T-helper 17 cell (primary cell): ENCODE measurements at regions not wholly inside any gene's neighbourhood (a gene's known extent, or its start where the extent isn't known, plus 50 kb on each side); places are given as distances from the start of the nearest gene placed in this dataset.

Source experiments
- ATAC-seq: fragments of 150-1000 bp; cut with Tn5 transposase; 2 replicates; pipeline ENCODE4 v1.10.0; 2021; ENCODE audit warnings: mild to moderate bottlenecking, moderate library complexity
- DNase-seq, 3 donors: peaks; one replicate each; pipeline versions ENCODE4 v3.0.0 to v3.0.0-alpha.2; 2020 to 2021
- H3K9me3 ChIP-seq: one replicate; pipeline ENCODE4 v1.7.0; 2013; ENCODE audit warnings: low read length, mild to moderate bottlenecking; ENCODE audit not compliant: control insufficient read depth, poor library complexity, severe bottlenecking
- H3K27ac Mint-ChIP-seq: one replicate; pipeline ENCODE4 v1.8.0; 2022; ENCODE audit warnings: mild to moderate bottlenecking, moderate library complexity, mixed read lengths
- H3K27me3 Mint-ChIP-seq: one replicate; pipeline ENCODE4 v1.8.0; 2022; ENCODE audit warnings: mixed read lengths
- H3K36me3 Mint-ChIP-seq: one replicate; pipeline ENCODE4 v1.8.0; 2022; ENCODE audit warnings: low read depth, mixed read lengths
- H3K4me1 Mint-ChIP-seq: one replicate; pipeline ENCODE4 v1.8.0; 2022; ENCODE audit warnings: mild to moderate bottlenecking, mixed read lengths
- H3K4me3 Mint-ChIP-seq: one replicate; pipeline ENCODE4 v1.8.0; 2022; ENCODE audit warnings: mild to moderate bottlenecking, moderate library complexity, mixed read lengths

- H3K4me1 Mint-ChIP-seq, result peaks cover 4% of the 10 kb centered on the region
- H3K9me3 ChIP-seq, result no peaks in the 10 kb centered on the region
- no peaks in the 10 kb centered on the region for H3K36me3 Mint-ChIP-seq
- DNase-seq (no peak), ATAC-seq (no peak)
- no peak overlapping the region for H3K4me3 Mint-ChIP-seq
- H3K27me3 Mint-ChIP-seq, result no peaks in the 10 kb centered on the region
- no peak overlapping the region for H3K27ac Mint-ChIP-seq
Observed at GRCh38 chrX:9233141-9233540, 199.2 kb upstream of the FAM9B start.

DNA sequence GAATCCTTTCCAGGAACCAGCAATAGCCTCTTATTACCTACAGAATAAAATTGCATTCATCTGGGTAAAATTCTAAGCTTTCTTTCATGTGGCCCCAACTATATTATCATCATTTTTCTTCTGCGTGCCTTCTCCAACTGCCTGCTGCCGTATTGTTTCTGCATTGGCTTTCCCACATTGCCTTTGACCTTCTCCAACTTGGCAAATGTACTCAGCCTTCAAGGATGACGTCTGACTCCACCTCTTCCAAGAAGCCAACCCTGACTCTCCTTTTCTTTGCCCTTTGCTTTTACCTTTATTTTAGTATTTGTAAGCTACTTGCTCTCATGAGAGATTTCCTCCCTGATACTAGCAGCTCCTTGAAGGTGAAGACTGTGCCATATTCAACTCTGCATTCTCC, 200.4 kb upstream of the FAM9B start:
- H3K27ac Mint-ChIP-seq, result no peak overlapping the region
- H3K9me3 ChIP-seq, result no peaks in the 10 kb centered on the region

DNA sequence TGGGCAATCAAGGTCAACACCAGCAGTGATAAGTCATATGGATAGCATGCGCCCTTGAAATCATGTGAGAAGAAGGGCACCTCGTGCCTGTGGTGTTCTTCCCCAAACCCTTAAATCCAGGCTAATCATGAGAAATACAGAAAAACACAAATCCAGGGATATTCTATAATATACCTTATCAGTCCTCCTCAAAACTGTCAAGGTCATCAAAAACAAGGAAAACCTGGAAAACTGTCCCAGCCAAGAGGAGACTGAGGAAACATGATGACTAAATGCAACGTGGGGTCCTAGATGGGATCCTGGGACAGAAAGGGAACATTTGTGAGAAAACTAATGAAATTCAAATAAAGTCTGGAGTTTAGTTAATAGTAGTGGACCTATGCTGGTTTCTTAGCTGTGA, 201.8 kb upstream of the FAM9B start:
- ATAC-seq (no peak), DNase-seq (no peak)
- peaks cover 4% of the 10 kb centered on the region for H3K4me1 Mint-ChIP-seq
- no peak overlapping the region for H3K4me3 Mint-ChIP-seq
- H3K27ac Mint-ChIP-seq, result no peak overlapping the region
- no peaks in the 10 kb centered on the region for H3K9me3 ChIP-seq
- no peaks in the 10 kb centered on the region for H3K36me3 Mint-ChIP-seq
- H3K27me3 Mint-ChIP-seq, result no peaks in the 10 kb centered on the region

More for the DNA sequence above, 200.4 kb upstream of the FAM9B start:
- no peak for ATAC-seq
- H3K4me1 Mint-ChIP-seq, result peaks cover 4% of the 10 kb centered on the region
- DNase-seq, result no peak
- no peaks in the 10 kb centered on the region for H3K27me3 Mint-ChIP-seq
- H3K4me3 Mint-ChIP-seq, result no peak overlapping the region
- H3K36me3 Mint-ChIP-seq, result no peaks in the 10 kb centered on the region

GRCh38 chrX:9240956-9241355, 207.0 kb upstream of the FAM9B start:
- H3K9me3 ChIP-seq, result no peaks in the 10 kb centered on the region
- Mint-ChIP-seq H3K36me3 (no peaks in the 10 kb centered on the region), H3K4me1 (peaks cover 4% of the 10 kb centered on the region), H3K27ac (no peak overlapping the region), H3K4me3 (no peak overlapping the region), H3K27me3 (no peaks in the 10 kb centered on the region)
- DNase-seq (no peak), ATAC-seq (no peak)

- no peak for ATAC-seq
Observed at GRCh38 chrX:9241427-9241826, 207.5 kb upstream of the FAM9B start.

GRCh38 chrX:9249051-9249846, 215.3 kb upstream of the FAM9B start:
- no peak for DNase-seq
- no peak overlapping the region for H3K4me3 Mint-ChIP-seq
- no peaks in the 10 kb centered on the region for H3K27me3 Mint-ChIP-seq
- H3K9me3 ChIP-seq, result no peaks in the 10 kb centered on the region
- H3K27ac Mint-ChIP-seq, result no peak overlapping the region
- ATAC-seq, result no peak
- no peaks in the 10 kb centered on the region for H3K36me3 Mint-ChIP-seq
- peaks cover 2% of the 10 kb centered on the region for H3K4me1 Mint-ChIP-seq

More at GRCh38 chrX:9241427-9241826, 207.5 kb upstream of the FAM9B start:
- H3K4me1 Mint-ChIP-seq, result peaks cover 4% of the 10 kb centered on the region
- H3K27me3 Mint-ChIP-seq, result no peaks in the 10 kb centered on the region
- no peak for DNase-seq
- H3K9me3 ChIP-seq, result no peaks in the 10 kb centered on the region
- H3K27ac Mint-ChIP-seq, result no peak overlapping the region
- H3K36me3 Mint-ChIP-seq, result no peaks in the 10 kb centered on the region
- H3K4me3 Mint-ChIP-seq, result no peak overlapping the region

DNA sequence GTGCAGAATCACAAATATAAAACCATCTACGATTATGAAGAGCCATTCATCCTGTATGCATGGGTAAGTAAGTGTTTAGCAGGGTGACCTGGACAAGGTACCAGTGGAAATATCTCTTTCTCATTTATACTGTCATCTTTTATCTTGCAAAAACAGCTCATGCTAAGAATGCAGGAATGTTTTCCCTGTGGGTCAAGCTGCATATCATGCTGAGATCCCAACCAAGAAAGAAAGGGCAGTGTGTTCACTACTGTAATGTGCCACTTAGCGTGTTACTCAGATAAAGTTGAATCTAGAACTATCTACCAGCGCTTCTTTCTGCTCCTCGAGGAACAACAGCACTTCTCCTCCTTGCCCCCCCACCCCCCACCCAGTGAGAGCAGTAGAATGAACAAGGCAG, 212.7 kb upstream of the TBL1X start:
- Mint-ChIP-seq H3K4me3 (no peak overlapping the region), H3K36me3 (no peaks in the 10 kb centered on the region), H3K27ac (no peak overlapping the region), H3K27me3 (no peaks in the 10 kb centered on the region), H3K4me1 (peaks cover 2% of the 10 kb centered on the region)
- no peaks in the 10 kb centered on the region for H3K9me3 ChIP-seq
- DNase-seq (no peak), ATAC-seq (no peak)

DNA sequence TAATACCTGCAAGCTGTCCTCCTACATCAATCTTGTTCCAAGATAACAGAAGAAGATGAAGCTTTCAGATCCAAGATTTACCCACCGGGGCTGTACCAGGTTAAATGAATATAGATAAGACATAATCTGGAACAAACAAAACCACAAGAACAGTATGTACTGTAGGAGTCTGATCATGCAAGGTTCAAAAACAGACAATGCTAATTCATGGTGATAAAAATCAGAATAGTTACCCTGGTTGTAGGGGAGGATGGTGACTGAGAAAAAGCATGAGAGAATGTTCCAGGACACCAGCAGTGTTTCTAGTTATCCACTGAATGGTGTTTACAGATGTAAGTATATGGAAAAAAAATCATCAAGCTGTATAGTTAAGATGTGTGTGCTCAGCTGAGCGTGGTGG, 211.6 kb upstream of the TBL1X start:
- Mint-ChIP-seq H3K4me1 (peaks cover 2% of the 10 kb centered on the region), H3K36me3 (no peaks in the 10 kb centered on the region), H3K27ac (no peak overlapping the region), H3K4me3 (no peak overlapping the region), H3K27me3 (no peaks in the 10 kb centered on the region)
- ATAC-seq (no peak), DNase-seq (no peak)
- no peaks in the 10 kb centered on the region for H3K9me3 ChIP-seq

GRCh38 chrX:9257718-9258420, 207.0 kb upstream of the TBL1X start:
- peaks cover 2% of the 10 kb centered on the region for H3K4me1 Mint-ChIP-seq

GRCh38 chrX:9258421-9259104, 206.3 kb upstream of the TBL1X start:
- no peaks in the 10 kb centered on the region for H3K9me3 ChIP-seq
- ATAC-seq, result no peak
- H3K27me3 Mint-ChIP-seq, result no peaks in the 10 kb centered on the region
- peak overlapping the region; percentile 11 for H3K27ac Mint-ChIP-seq
- H3K4me3 Mint-ChIP-seq, result no peak overlapping the region
- no peak for DNase-seq
- H3K36me3 Mint-ChIP-seq, result no peaks in the 10 kb centered on the region
- H3K4me1 Mint-ChIP-seq, result peaks cover 2% of the 10 kb centered on the region

More at GRCh38 chrX:9257718-9258420, 207.0 kb upstream of the TBL1X start:
- no peaks in the 10 kb centered on the region for H3K27me3 Mint-ChIP-seq
- H3K4me3 Mint-ChIP-seq, result no peak overlapping the region
- no peak for DNase-seq
- H3K9me3 ChIP-seq, result no peaks in the 10 kb centered on the region
- peak overlapping the region; percentile 11 for H3K27ac Mint-ChIP-seq
- H3K36me3 Mint-ChIP-seq, result no peaks in the 10 kb centered on the region
- ATAC-seq, result no peak

- Mint-ChIP-seq H3K36me3 (no peaks in the 10 kb centered on the region), H3K27ac (no peak overlapping the region), H3K4me1 (no peaks in the 10 kb centered on the region), H3K4me3 (no peak overlapping the region), H3K27me3 (no peaks in the 10 kb centered on the region)
- no peaks in the 10 kb centered on the region for H3K9me3 ChIP-seq
- no peak for ATAC-seq
- DNase-seq, result no peak
Observed at GRCh38 chrX:9260603-9261002, 204.3 kb upstream of the TBL1X start.

GRCh38 chrX:9267415-9267814, 197.4 kb upstream of the TBL1X start:
- no peaks in the 10 kb centered on the region for H3K9me3 ChIP-seq
- H3K27ac Mint-ChIP-seq, result no peak overlapping the region
- DNase-seq (no peak), ATAC-seq (no peak)
- H3K27me3 Mint-ChIP-seq, result no peaks in the 10 kb centered on the region
- H3K4me3 Mint-ChIP-seq, result no peak overlapping the region
- no peaks in the 10 kb centered on the region for H3K36me3 Mint-ChIP-seq
- peaks cover 3% of the 10 kb centered on the region for H3K4me1 Mint-ChIP-seq

- H3K27me3 Mint-ChIP-seq, result no peaks in the 10 kb centered on the region
- H3K9me3 ChIP-seq, result no peaks in the 10 kb centered on the region
- no peak for ATAC-seq
- H3K27ac Mint-ChIP-seq, result no peak overlapping the region
- DNase-seq, result no peak
- peaks cover 3% of the 10 kb centered on the region for H3K4me1 Mint-ChIP-seq
- H3K36me3 Mint-ChIP-seq, result no peaks in the 10 kb centered on the region
- H3K4me3 Mint-ChIP-seq, result no peak overlapping the region
Observed at GRCh38 chrX:9269134-9269533, 195.7 kb upstream of the TBL1X start.
